Endothelial cell of umbilical vein (primary cell): ENCODE measurements at regions not wholly inside any gene's neighbourhood (a gene's known extent, or its start where the extent isn't known, plus 50 kb on each side); places are given as distances from the start of the nearest gene placed in this dataset.

Experiments
- BruUV-seq: library from RNA; stranded (reverse); fragments of 400-500 nt; replicated peaks from 2 replicates; lab custom pipeline; 2021; lab: Mats Ljungman, UMichigan
- CTCF ChIA-PET: fragments of 300-600, 350-600 bp; sonication (Branson Sonifier 250); formaldehyde crosslinking; loops from one replicate; lab custom pipeline; 2021; ENCODE audit warnings: antibody characterized with exemption, inconsistent platforms; lab: Charles Lee
- POLR2A ChIA-PET: fragments of 300-600, 350-600 bp; sonication (Branson Sonifier 250); formaldehyde crosslinking; loops from one replicate; lab custom pipeline; 2021; ENCODE audit warnings: antibody characterized with exemption, inconsistent platforms; lab: Charles Lee
- DNase-seq: peaks from one replicate; pipeline ENCODE4 v3.0.0-alpha.2; 2011; ENCODE audit warnings: low read depth, low spot score
- FAIRE-seq: peaks from 2 replicates; lab custom pipeline; 2011; peaks lifted over from hg19 to GRCh38; lab: Jason Lieb, UNC
- H2AFZ ChIP-seq: 2 replicates; pipeline ENCODE4 v1.6.0; 2012; ENCODE audit warnings: low read depth, low read length, control low read depth, inconsistent platforms
- H3K27ac ChIP-seq: 2 replicates; pipeline ENCODE4 v1.5.1; 2011; ENCODE audit warnings: low read depth, mild to moderate bottlenecking, control low read depth, low read length, moderate library complexity; ENCODE audit not compliant: insufficient read depth
- H3K27me3 ChIP-seq, 2 experiments: 2 replicates each; pipeline versions ENCODE4 v1.6.0 to v1.6.1; 2011; ENCODE audit warnings: low read length in 2 of 2, mixed read lengths in 1 of 2; ENCODE audit not compliant: control insufficient read depth in 2 of 2, insufficient read depth in 2 of 2
- H3K36me3 ChIP-seq, 2 experiments: 2 replicates in 1 of 2; 3 replicates in 1 of 2; pipeline ENCODE4 v1.5.1; 2011; ENCODE audit warnings: low read length in 2 of 2, mild to moderate bottlenecking in 1 of 2, moderate library complexity in 1 of 2; ENCODE audit not compliant: control insufficient read depth in 2 of 2, insufficient read depth in 2 of 2; ENCODE audit errors: extremely low read depth in 1 of 2
- H3K4me1 ChIP-seq: 3 replicates; pipeline ENCODE4 v1.5.1; 2011; ENCODE audit warnings: mild to moderate bottlenecking, low read length; ENCODE audit not compliant: control insufficient read depth, insufficient read depth; ENCODE audit errors: extremely low read depth
- H3K4me2 ChIP-seq: 2 replicates; pipeline ENCODE4 v1.6.1; 2011; ENCODE audit warnings: low read length, control low read depth, mixed read lengths; ENCODE audit not compliant: insufficient read depth
- H3K4me3 ChIP-seq, 3 experiments: fragments of 200-600 bp in 1 of 3; sonication (generic), shearing (Covaris generic) in 1 of 3; replicated peaks in 1 of 3; 2 replicates each; pipeline ENCODE4 v1.5.1; 2011 to 2016; ENCODE audit warnings: control low read depth in 3 of 3, low read length in 3 of 3, mild to moderate bottlenecking in 2 of 3, inconsistent platforms in 1 of 3, low read depth in 1 of 3, moderate library complexity in 1 of 3; ENCODE audit not compliant: insufficient read depth in 1 of 3
- H3K79me2 ChIP-seq: 2 replicates; pipeline ENCODE4 v1.6.0; 2012; ENCODE audit warnings: low read length, inconsistent platforms; ENCODE audit not compliant: control insufficient read depth, insufficient read depth
- H3K9ac ChIP-seq: replicated peaks from 2 replicates; pipeline ENCODE3; 2011; ENCODE audit warnings: low read length, control low read depth; ENCODE audit not compliant: insufficient read depth; ENCODE audit errors: extremely low read depth
- H3K9me1 ChIP-seq: replicated peaks from 3 replicates; pipeline ENCODE4 v1.6.0; 2011; ENCODE audit warnings: mild to moderate bottlenecking, low read length; ENCODE audit not compliant: control insufficient read depth, insufficient read depth; ENCODE audit errors: extremely low read depth
- H3K9me3 ChIP-seq: replicated peaks from 2 replicates; pipeline ENCODE4 v1.5.1; 2012; ENCODE audit warnings: low read length, inconsistent platforms; ENCODE audit not compliant: control insufficient read depth, insufficient read depth
- H4K20me1 ChIP-seq: replicated peaks from 2 replicates; pipeline ENCODE3; 2011; ENCODE audit warnings: mild to moderate bottlenecking, low read length; ENCODE audit not compliant: control insufficient read depth, insufficient read depth; ENCODE audit errors: extremely low read depth
- EZH2 ChIP-seq: IDR thresholded peaks from 2 replicates; pipeline ENCODE4 v1.6.1; 2012; ENCODE audit warnings: borderline replicate concordance, low read depth, mild to moderate bottlenecking, moderate library complexity, low read length, inconsistent platforms; ENCODE audit not compliant: severe bottlenecking
- FOS ChIP-seq: IDR thresholded peaks from 2 replicates; pipeline ENCODE4 v1.6.1; 2011; ENCODE audit warnings: mild to moderate bottlenecking, low read length, moderate library complexity, borderline replicate concordance; ENCODE audit not compliant: insufficient read depth
- GATA2 ChIP-seq: IDR thresholded peaks from 2 replicates; pipeline ENCODE4 v1.7.0; 2011; ENCODE audit warnings: low read depth, mild to moderate bottlenecking, moderate library complexity, mixed read lengths, low read length; ENCODE audit not compliant: insufficient read length, insufficient read depth
- JUN ChIP-seq: IDR thresholded peaks from 2 replicates; pipeline ENCODE4 v1.6.1; 2011; ENCODE audit warnings: borderline replicate concordance, low read depth; ENCODE audit not compliant: insufficient read length, insufficient read depth
- MAX ChIP-seq: IDR thresholded peaks from 2 replicates; pipeline ENCODE4 v1.6.1; 2011; ENCODE audit not compliant: insufficient read depth, insufficient read length
- MYC ChIP-seq: IDR thresholded peaks from one replicate; pipeline ENCODE4 v1.6.1; 2011; ENCODE audit warnings: mild to moderate bottlenecking, low read depth, low read length
- POLR2A ChIP-seq: IDR thresholded peaks from 2 replicates; pipeline ENCODE4 v1.6.1; 2012; ENCODE audit warnings: low read depth, mild to moderate bottlenecking, control low read depth, low read length
- POLR2AphosphoS5 ChIP-seq: IDR thresholded peaks from 2 replicates; pipeline ENCODE4 v1.6.1; 2012; ENCODE audit warnings: low read depth, mild to moderate bottlenecking, control low read depth, low read length, moderate library complexity; ENCODE audit not compliant: insufficient read depth
- dilution Hi-C: fragments of 300-500 bp; cut with MboI; formaldehyde crosslinking; loops from one replicate; pipeline ENCODE4 v1.15.0; 2019; ENCODE audit warnings: low sequenced_read_pairs; ENCODE audit not compliant: extremely low pct_ligation_motif_present
- intact Hi-C: fragments of 100-400 bp; cut with micrococcal nuclease; formaldehyde crosslinking; loops from one replicate; pipeline ENCODE4 v1.10.0; 2022
- TF ChIP-seq, protein P1 (sequence below), 2 donors: IDR thresholded peaks; 1 replicate in 1 of 2; 2 replicates in 1 of 2; pipeline ENCODE4 v1.5.1; 2011; ENCODE audit warnings: low read length in 2 of 2, mild to moderate bottlenecking in 2 of 2, moderate library complexity in 2 of 2, control low read depth in 1 of 2, inconsistent platforms in 1 of 2, low read depth in 1 of 2; ENCODE audit not compliant: insufficient read depth in 1 of 2; ENCODE audit errors: extremely low read depth in 1 of 2

GRCh38 chr11:22923561-22923960 lies 63.3 kb upstream of the CCDC179 start:
- intact Hi-C loops: loop anchor here (5.0 kb wide), 1 partner anchor 99 kb away; no protein-coding TSS in a partner anchor
- no peak for FAIRE-seq
- H3K27me3 ChIP-seq: no peaks in the 10 kb centered on the region

More at GRCh38 chr11:22923561-22923960, 63.3 kb upstream of the CCDC179 start:
- H3K27ac ChIP-seq: no peak overlapping the region
- BruUV-seq: no TSS peak
- no peak overlapping the region for H3K4me2 ChIP-seq
- no peak for TF ChIP-seq EZH2
- TF ChIP-seq MYC: no peak
- no peak for TF ChIP-seq MAX
- TF ChIP-seq, protein P1, sequence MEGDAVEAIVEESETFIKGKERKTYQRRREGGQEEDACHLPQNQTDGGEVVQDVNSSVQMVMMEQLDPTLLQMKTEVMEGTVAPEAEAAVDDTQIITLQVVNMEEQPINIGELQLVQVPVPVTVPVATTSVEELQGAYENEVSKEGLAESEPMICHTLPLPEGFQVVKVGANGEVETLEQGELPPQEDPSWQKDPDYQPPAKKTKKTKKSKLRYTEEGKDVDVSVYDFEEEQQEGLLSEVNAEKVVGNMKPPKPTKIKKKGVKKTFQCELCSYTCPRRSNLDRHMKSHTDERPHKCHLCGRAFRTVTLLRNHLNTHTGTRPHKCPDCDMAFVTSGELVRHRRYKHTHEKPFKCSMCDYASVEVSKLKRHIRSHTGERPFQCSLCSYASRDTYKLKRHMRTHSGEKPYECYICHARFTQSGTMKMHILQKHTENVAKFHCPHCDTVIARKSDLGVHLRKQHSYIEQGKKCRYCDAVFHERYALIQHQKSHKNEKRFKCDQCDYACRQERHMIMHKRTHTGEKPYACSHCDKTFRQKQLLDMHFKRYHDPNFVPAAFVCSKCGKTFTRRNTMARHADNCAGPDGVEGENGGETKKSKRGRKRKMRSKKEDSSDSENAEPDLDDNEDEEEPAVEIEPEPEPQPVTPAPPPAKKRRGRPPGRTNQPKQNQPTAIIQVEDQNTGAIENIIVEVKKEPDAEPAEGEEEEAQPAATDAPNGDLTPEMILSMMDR (IDR thresholded peaks at IDR 0.05; ENCODE audit: extremely low read depth in 1 of 2, insufficient read depth in 1 of 2, low read depth in 1 of 2, low read length in 2 of 2): no peak
- TF ChIP-seq POLR2A: no peak
- no peak for TF ChIP-seq GATA2
- no peak for TF ChIP-seq JUN
- no peak for TF ChIP-seq FOS
- no peak for TF ChIP-seq POLR2AphosphoS5
- H3K9ac ChIP-seq: no peak overlapping the region
- POLR2A ChIA-PET: no interaction called here
- no peaks in the 10 kb centered on the region for H4K20me1 ChIP-seq
- no peak for DNase-seq
- dilution Hi-C loops: no loop called here
- H3K79me2 ChIP-seq: no peaks in the 10 kb centered on the region
- CTCF ChIA-PET: interaction anchor here (1.0 to 1.6 kb wide), 2 partner anchors 47 to 1463 kb away, joined by 5 to 8 read pairs; no protein-coding TSS in a partner anchor
- no peak overlapping the region for H2AFZ ChIP-seq
- no peak overlapping the region for H3K4me3 ChIP-seq
- no peaks in the 10 kb centered on the region for H3K36me3 ChIP-seq
- H3K9me1 ChIP-seq: no peaks in the 10 kb centered on the region
- H3K9me3 ChIP-seq: no peaks in the 10 kb centered on the region
- H3K4me1 ChIP-seq: peaks cover 6% of the 10 kb centered on the region
